GM19452 (cell line): ENCODE measurements at regions not wholly inside any gene's neighbourhood (a gene's known extent, or its start where the extent isn't known, plus 50 kb on each side); places are given as distances from the start of the nearest gene placed in this dataset.
A peak's percentile ranks its signal among the peaks of the same experiment; 100 is the strongest.
"Not testable (repeated sequence)": the region's sequence is repeated elsewhere in the genome, so short reads cannot be mapped to it uniquely, and the experiment has no call there.

Experiments
- ATAC-seq: cut with Tn5 transposase; IDR thresholded peaks from one replicate; pipeline ENCODE4 v1.9.1; 2021; ENCODE audit not compliant: unreplicated experiment

- ATAC-seq, result peak; percentile 89
Measured at GRCh38 chr5:162209005-162209605, 141.5 kb downstream of the GABRG2 start.

- no peak for ATAC-seq
Measured at GRCh38 chr5:162214551-162214950, 147.0 kb downstream of the GABRG2 start.

- ATAC-seq, result no peak
Measured at GRCh38 chr5:162217037-162217436, 149.5 kb downstream of the GABRG2 start.

GRCh38 chr5:162221910-162222309, 154.3 kb downstream of the GABRG2 start:
- ATAC-seq, result no peak

GRCh38 chr5:162227075-162227474, 159.5 kb downstream of the GABRG2 start:
- ATAC-seq, result no peak

GRCh38 chr5:162230348-162230747, 162.8 kb downstream of the GABRG2 start:
- no peak for ATAC-seq

- no peak for ATAC-seq
Measured at GRCh38 chr5:162231522-162231921, 163.9 kb downstream of the GABRG2 start.

- ATAC-seq, result no peak
Measured at GRCh38 chr5:162240734-162241133, 173.2 kb downstream of the GABRG2 start.

GRCh38 chr5:162242416-162242815, 174.8 kb downstream of the GABRG2 start:
- ATAC-seq, result no peak

GRCh38 chr5:162243651-162244050, 176.1 kb downstream of the GABRG2 start:
- ATAC-seq, result no peak

- ATAC-seq, result no peak
Measured at GRCh38 chr5:162248107-162248713, 180.6 kb downstream of the GABRG2 start.

GRCh38 chr5:162256711-162257110, 189.1 kb downstream of the GABRG2 start:
- no peak for ATAC-seq

- peak; percentile 80 for ATAC-seq
Measured at GRCh38 chr5:162268694-162269481, 201.3 kb downstream of the GABRG2 start.

GRCh38 chr5:162272417-162272816, 204.8 kb downstream of the GABRG2 start:
- ATAC-seq, result no peak

GRCh38 chr5:162274679-162275078, 207.1 kb downstream of the GABRG2 start:
- ATAC-seq, result no peak

- not testable (repeated sequence) for ATAC-seq
Measured at GRCh38 chr5:162275387-162275786, 207.8 kb downstream of the GABRG2 start.

- ATAC-seq, result no peak
Measured at GRCh38 chr5:162282191-162282590, 214.6 kb downstream of the GABRG2 start.

- ATAC-seq, result no peak
Measured at GRCh38 chr5:162283609-162284008, 216.0 kb downstream of the GABRG2 start.

GRCh38 chr5:162288647-162289296, 221.2 kb downstream of the GABRG2 start:
- ATAC-seq, result peak; percentile 78

- no peak for ATAC-seq
Measured at GRCh38 chr5:162289489-162289888, 221.9 kb downstream of the GABRG2 start.

- no peak for ATAC-seq
Measured at GRCh38 chr5:162299793-162300192, 232.2 kb downstream of the GABRG2 start.

- ATAC-seq, result no peak
Measured at GRCh38 chr5:162301356-162301755, 233.8 kb downstream of the GABRG2 start.
